ENCODE measurements at regions not wholly inside any gene's neighbourhood (a gene's known extent, or its start where the extent isn't known, plus 50 kb on each side); places are given as distances from the start of the nearest gene placed in this dataset.

DNA sequence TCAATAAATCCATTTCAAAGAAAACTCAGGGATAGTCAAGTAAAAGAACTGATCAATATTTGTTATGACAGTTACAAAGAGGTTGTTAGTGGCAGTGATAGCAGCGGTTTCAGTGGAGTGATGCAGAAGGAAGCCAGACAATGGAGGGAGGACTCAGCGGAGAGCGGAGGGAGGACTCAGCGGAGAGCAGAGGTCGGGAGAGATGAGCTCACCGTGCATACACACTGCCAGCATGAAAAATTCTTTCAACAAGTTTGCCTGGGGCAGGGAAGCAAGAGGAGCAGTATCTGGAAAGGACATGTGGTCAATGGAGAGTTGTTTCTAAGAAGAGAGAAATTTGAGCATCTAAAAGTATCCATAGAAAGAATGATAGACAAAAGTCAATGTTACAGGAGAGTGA lies 60.9 kb upstream of the BCL11A start:
- Histone ChIP-seq H3K36me3 (no peaks in the 10 kb centered on the region), H3K27me3 (no peaks in the 10 kb centered on the region), H3K4me1 (no peaks in the 10 kb centered on the region), H3K9me3 (no peaks in the 10 kb centered on the region), H3K4me3 (no peak overlapping the region), H3K27ac (no peak overlapping the region)
- WGBS, 2 donors = 82 to 84% methylated on average over 6 of the region's 6 CpGs
- TF ChIP-seq POLR2AphosphoS5 (IDR thresholded peaks at IDR 0.05) = no peak
- TF ChIP-seq, protein P1, sequence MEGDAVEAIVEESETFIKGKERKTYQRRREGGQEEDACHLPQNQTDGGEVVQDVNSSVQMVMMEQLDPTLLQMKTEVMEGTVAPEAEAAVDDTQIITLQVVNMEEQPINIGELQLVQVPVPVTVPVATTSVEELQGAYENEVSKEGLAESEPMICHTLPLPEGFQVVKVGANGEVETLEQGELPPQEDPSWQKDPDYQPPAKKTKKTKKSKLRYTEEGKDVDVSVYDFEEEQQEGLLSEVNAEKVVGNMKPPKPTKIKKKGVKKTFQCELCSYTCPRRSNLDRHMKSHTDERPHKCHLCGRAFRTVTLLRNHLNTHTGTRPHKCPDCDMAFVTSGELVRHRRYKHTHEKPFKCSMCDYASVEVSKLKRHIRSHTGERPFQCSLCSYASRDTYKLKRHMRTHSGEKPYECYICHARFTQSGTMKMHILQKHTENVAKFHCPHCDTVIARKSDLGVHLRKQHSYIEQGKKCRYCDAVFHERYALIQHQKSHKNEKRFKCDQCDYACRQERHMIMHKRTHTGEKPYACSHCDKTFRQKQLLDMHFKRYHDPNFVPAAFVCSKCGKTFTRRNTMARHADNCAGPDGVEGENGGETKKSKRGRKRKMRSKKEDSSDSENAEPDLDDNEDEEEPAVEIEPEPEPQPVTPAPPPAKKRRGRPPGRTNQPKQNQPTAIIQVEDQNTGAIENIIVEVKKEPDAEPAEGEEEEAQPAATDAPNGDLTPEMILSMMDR (IDR thresholded peaks at IDR 0.05) = no peak
- no peak for TF ChIP-seq EP300 (IDR thresholded peaks at IDR 0.05)
- TF ChIP-seq POLR2A (IDR thresholded peaks at IDR 0.05) = no peak
- ATAC-seq (ENCODE audit: low FRiP score in 2 of 2) (no peak), DNase-seq (no peak)

DNA sequence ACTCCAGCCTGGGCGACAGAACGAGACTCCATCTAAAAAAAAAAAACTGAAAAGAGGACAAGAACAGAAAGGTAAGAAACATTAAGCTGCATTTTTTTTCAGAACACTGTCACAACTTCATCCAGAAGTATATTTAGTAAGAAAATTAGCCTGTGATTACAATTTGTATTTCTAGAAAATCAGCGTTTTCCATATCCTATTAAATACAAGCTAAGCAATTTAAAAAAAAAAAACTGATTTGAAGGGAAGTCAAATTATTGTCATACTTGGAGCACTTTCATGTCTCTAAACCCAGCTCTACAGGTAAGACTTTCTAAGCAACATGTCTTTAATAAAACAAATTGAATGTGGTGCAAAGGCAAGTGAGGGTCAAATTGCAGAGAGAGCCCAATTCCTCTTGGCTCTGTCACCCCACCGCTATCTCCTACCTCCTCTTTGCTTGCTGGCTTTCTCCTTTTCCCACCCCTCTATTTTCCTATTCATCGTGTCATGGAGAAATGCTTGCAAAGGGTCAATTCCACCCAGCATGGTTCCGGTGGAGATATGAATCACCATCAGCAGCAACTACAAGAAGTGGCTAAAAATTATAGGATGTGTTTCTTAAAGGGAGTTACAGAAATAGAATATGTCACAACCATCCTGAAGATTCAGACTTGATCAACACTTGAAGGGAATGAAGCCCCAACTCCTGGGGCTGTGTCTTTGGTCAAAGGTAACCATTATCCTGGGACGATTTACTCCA lies 68.4 kb upstream of the BCL11A start:
- Histone ChIP-seq H3K27me3 (no peaks in the 10 kb centered on the region), H3K4me1 (no peaks in the 10 kb centered on the region), H3K4me3 (no peak overlapping the region), H3K9me3 (no peaks in the 10 kb centered on the region), H3K27ac (no peak overlapping the region), H3K36me3 (no peaks in the 10 kb centered on the region)
- DNase-seq = no peak
- 90 to 92% methylated on average over 7 of the region's 7 CpGs for WGBS, 2 donors
- no peak for ATAC-seq (ENCODE audit: low FRiP score in 2 of 2)
- TF ChIP-seq POLR2AphosphoS5 (IDR thresholded peaks at IDR 0.05) (no peak), POLR2A (IDR thresholded peaks at IDR 0.05) (no peak), EP300 (IDR thresholded peaks at IDR 0.05) (no peak)
- TF ChIP-seq, protein P1 (IDR thresholded peaks at IDR 0.05) = no peak

DNA sequence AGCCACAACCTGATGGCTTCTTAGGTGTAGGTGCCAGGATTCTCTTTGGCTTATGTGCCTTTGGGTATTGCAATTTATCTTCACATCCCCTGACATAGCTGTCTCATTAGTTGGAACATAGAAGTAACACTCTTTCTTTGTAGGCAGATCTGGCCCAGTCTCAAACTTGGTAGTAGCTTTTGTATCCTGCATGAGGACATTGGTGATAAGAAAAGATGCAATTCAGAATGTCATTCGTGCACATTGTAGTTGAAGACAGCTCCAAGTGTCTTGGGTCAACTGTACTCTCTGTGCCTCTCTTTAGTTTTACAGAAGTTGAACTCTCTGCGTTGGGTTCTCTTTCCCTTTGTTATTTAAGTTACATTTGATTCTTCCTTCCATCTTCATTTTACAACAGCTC lies 69.6 kb upstream of the BCL11A start:
- no peaks in the 10 kb centered on the region for H3K36me3 ChIP-seq
- H3K4me1 ChIP-seq = no peaks in the 10 kb centered on the region
- no peaks in the 10 kb centered on the region for H3K27me3 ChIP-seq
- WGBS, 2 donors = 80 to 82% methylated on average over 2 of the region's 2 CpGs
- no peak overlapping the region for H3K4me3 ChIP-seq
- no peak overlapping the region for H3K27ac ChIP-seq
- DNase-seq (no peak), ATAC-seq (ENCODE audit: low FRiP score in 2 of 2) (no peak)
- TF ChIP-seq EP300 (IDR thresholded peaks at IDR 0.05) (no peak), POLR2AphosphoS5 (IDR thresholded peaks at IDR 0.05) (no peak), POLR2A (IDR thresholded peaks at IDR 0.05) (no peak)
- TF ChIP-seq, protein P1 (IDR thresholded peaks at IDR 0.05) = no peak
- H3K9me3 ChIP-seq = no peaks in the 10 kb centered on the region

DNA sequence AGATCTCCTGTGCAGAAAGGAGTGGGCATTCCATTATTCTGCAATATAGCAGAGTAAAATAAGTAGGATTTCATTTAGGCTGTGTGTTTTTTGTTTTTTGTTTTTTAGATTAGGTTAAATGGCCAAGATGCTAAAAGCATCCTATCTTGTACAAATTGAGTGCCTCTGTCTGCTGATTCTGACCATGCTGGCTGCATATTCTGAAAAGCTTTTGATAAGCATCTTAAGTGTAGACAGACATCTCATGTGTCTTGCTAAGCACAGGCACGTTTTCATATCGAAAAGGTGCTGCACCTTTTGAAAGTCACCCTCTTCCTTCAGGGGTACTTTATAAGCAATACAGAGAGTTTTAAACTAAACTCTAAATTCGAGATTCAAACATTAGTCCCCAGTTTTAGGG lies 74.0 kb upstream of the BCL11A start:
- H3K4me1 ChIP-seq = no peaks in the 10 kb centered on the region
- no peaks in the 10 kb centered on the region for H3K36me3 ChIP-seq
- ATAC-seq (ENCODE audit: low FRiP score in 2 of 2) = no peak
- no peak for TF ChIP-seq POLR2AphosphoS5 (IDR thresholded peaks at IDR 0.05)
- TF ChIP-seq POLR2A (IDR thresholded peaks at IDR 0.05) = no peak
- no peak for TF ChIP-seq EP300 (IDR thresholded peaks at IDR 0.05)
- TF ChIP-seq, protein P1 (IDR thresholded peaks at IDR 0.05) = no peak
- H3K9me3 ChIP-seq = no peaks in the 10 kb centered on the region
- WGBS, 2 donors = 50 to 61% methylated on average over 3 of the region's 3 CpGs
- no peak for DNase-seq
- no peaks in the 10 kb centered on the region for H3K27me3 ChIP-seq
- no peak overlapping the region for H3K27ac ChIP-seq
- H3K4me3 ChIP-seq = no peak overlapping the region

DNA sequence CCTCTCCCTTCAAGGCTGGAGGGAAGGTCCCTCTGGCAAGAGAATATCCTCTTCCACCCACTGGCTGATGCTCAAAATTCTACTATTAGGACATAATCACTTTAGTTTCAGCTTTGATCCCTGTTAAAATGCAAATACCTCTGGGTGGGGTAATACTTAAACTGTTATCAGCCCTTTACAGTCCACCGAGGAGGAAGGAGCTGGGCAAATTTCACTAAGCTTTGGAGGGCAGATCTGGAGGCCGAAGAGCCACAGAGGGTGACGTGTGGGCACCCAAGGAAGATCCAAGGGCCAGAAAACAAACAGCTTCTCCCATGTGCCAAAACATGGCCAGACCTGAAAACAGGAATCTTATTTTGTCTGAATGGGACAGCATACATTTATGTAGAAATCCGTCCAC lies 74.6 kb upstream of the BCL11A start:
- no peaks in the 10 kb centered on the region for H3K9me3 ChIP-seq
- 80 to 83% methylated on average over 4 of the region's 4 CpGs for WGBS, 2 donors
- TF ChIP-seq POLR2A (IDR thresholded peaks at IDR 0.05) (no peak), POLR2AphosphoS5 (IDR thresholded peaks at IDR 0.05) (no peak), EP300 (IDR thresholded peaks at IDR 0.05) (no peak)
- TF ChIP-seq, protein P1 (IDR thresholded peaks at IDR 0.05) = no peak
- no peak overlapping the region for H3K4me3 ChIP-seq
- no peak overlapping the region for H3K27ac ChIP-seq
- no peak for ATAC-seq (ENCODE audit: low FRiP score in 2 of 2)
- no peaks in the 10 kb centered on the region for H3K27me3 ChIP-seq
- no peaks in the 10 kb centered on the region for H3K36me3 ChIP-seq
- DNase-seq = no peak
- no peaks in the 10 kb centered on the region for H3K4me1 ChIP-seq

All from upper lobe of left lung (tissue), 6 donors.